Activated CD4-positive, alpha-beta T cell treated with anti-CD3 and anti-CD28 coated beads for 36 hours (primary cell): ENCODE measurements at regions not wholly inside any gene's neighbourhood (a gene's known extent, or its start where the extent isn't known, plus 50 kb on each side); places are given as distances from the start of the nearest gene placed in this dataset.

Experiments
- ATAC-seq: fragments of 200-7000 bp; cut with Tn5 transposase; one replicate; pipeline ENCODE4 v1.10.0; 2021; ENCODE audit warnings: mild to moderate bottlenecking, moderate library complexity
- CTCF ChIA-PET: fragments of 350-600 bp; sonication (Branson Sonifier 250); formaldehyde crosslinking; loops from one replicate; lab custom pipeline; 2021; ENCODE audit warnings: antibody characterized with exemption; lab: Charles Lee
- POLR2A ChIA-PET: fragments of 350-600 bp; sonication (Branson Sonifier 250); formaldehyde crosslinking; loops from one replicate; lab custom pipeline; 2021; ENCODE audit warnings: antibody characterized with exemption, inconsistent platforms; lab: Charles Lee
- DNase-seq: peaks from one replicate; pipeline ENCODE4 v3.0.0-alpha.2; 2020
- H3K27ac Mint-ChIP-seq: one replicate; pipeline ENCODE4 v1.8.0; 2021; ENCODE audit warnings: mixed read lengths
- H3K27me3 Mint-ChIP-seq: one replicate; pipeline ENCODE4 v1.8.0; 2021; ENCODE audit warnings: mixed read lengths
- H3K36me3 Mint-ChIP-seq: one replicate; pipeline ENCODE4 v1.8.0; 2021; ENCODE audit warnings: low read depth, mixed read lengths
- H3K4me1 Mint-ChIP-seq: one replicate; pipeline ENCODE4 v1.8.0; 2021; ENCODE audit warnings: mixed read lengths
- H3K4me3 Mint-ChIP-seq: one replicate; pipeline ENCODE4 v1.8.0; 2021; ENCODE audit warnings: mild to moderate bottlenecking, moderate library complexity, mixed read lengths
- H3K9me3 Mint-ChIP-seq: one replicate; pipeline ENCODE4 v1.8.0; 2021; ENCODE audit warnings: low read depth, mixed read lengths
- intact Hi-C, 2 experiments: fragments of 100-400 bp; cut with DNase I in 1 of 2; cut with micrococcal nuclease in 1 of 2; formaldehyde crosslinking; loops; one replicate each; pipeline versions ENCODE4 v1.14.2 to v1.15.1; 2022 to 2024; cut with DNase I, micrococcal nuclease

DNA sequence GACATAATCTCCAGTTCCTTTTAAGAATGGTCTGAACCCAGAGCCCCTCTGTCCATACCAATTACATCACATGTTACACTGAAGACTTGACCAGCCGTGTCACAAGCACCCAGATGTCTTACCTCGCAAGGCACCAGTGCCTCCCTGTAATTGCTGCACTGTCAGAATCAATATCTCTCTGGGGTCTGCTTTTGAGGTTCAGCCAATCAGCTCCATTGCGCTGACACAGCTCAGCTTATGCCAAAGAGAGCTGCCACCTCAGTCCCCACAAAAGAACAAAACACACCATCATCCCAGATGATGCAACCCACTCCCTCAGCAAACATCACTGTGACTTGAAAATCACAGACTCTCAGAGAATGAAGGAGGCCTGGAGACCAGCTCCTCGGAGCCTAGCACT lies 82.5 kb upstream of the SORBS2 start:
- intact Hi-C loops: no loop called here
- no peak overlapping the region for H3K4me3 Mint-ChIP-seq
- DNase-seq (no peak), ATAC-seq (no peak)
- ChIA-PET CTCF (no interaction called here), POLR2A (no interaction called here)
- H3K9me3 Mint-ChIP-seq: no peaks in the 10 kb centered on the region
- no peaks in the 10 kb centered on the region for H3K36me3 Mint-ChIP-seq
- peaks cover 2% of the 10 kb centered on the region for H3K27me3 Mint-ChIP-seq
- H3K4me1 Mint-ChIP-seq: no peaks in the 10 kb centered on the region
- H3K27ac Mint-ChIP-seq: no peak overlapping the region

GRCh38 chr4:185895351-185895750 lies 83.4 kb upstream of the SORBS2 start:
- no peaks in the 10 kb centered on the region for H3K4me1 Mint-ChIP-seq
- no peaks in the 10 kb centered on the region for H3K9me3 Mint-ChIP-seq
- no peak overlapping the region for H3K4me3 Mint-ChIP-seq
- DNase-seq: no peak
- no peak for ATAC-seq
- no peaks in the 10 kb centered on the region for H3K27me3 Mint-ChIP-seq
- intact Hi-C loops: no loop called here
- ChIA-PET POLR2A (no interaction called here), CTCF (no interaction called here)
- no peaks in the 10 kb centered on the region for H3K36me3 Mint-ChIP-seq
- H3K27ac Mint-ChIP-seq: no peak overlapping the region

- no peaks in the 10 kb centered on the region for H3K4me1 Mint-ChIP-seq
- ATAC-seq (no peak), DNase-seq (no peak)
- POLR2A ChIA-PET: no interaction called here
- H3K27me3 Mint-ChIP-seq: no peaks in the 10 kb centered on the region
- CTCF ChIA-PET: no interaction called here
- intact Hi-C loops: no loop called here
- H3K27ac Mint-ChIP-seq: no peak overlapping the region
- no peak overlapping the region for H3K4me3 Mint-ChIP-seq
- no peaks in the 10 kb centered on the region for H3K9me3 Mint-ChIP-seq
- H3K36me3 Mint-ChIP-seq: no peaks in the 10 kb centered on the region
Measured at GRCh38 chr4:185895866-185896265, 83.9 kb upstream of the SORBS2 start.

GRCh38 chr4:185896817-185897488 lies 85.0 kb upstream of the SORBS2 start:
- intact Hi-C loops: no loop called here
- Mint-ChIP-seq H3K4me1 (no peaks in the 10 kb centered on the region), H3K27ac (no peak overlapping the region), H3K4me3 (no peak overlapping the region), H3K27me3 (no peaks in the 10 kb centered on the region), H3K36me3 (no peaks in the 10 kb centered on the region), H3K9me3 (no peaks in the 10 kb centered on the region)
- no peak for ATAC-seq
- ChIA-PET POLR2A (interaction anchor here (0.6 kb wide), 2 partner anchors 272 to 300 kb away, joined by 4 to 8 read pairs; no protein-coding TSS in a partner anchor), CTCF (no interaction called here)
- no peak for DNase-seq

DNA sequence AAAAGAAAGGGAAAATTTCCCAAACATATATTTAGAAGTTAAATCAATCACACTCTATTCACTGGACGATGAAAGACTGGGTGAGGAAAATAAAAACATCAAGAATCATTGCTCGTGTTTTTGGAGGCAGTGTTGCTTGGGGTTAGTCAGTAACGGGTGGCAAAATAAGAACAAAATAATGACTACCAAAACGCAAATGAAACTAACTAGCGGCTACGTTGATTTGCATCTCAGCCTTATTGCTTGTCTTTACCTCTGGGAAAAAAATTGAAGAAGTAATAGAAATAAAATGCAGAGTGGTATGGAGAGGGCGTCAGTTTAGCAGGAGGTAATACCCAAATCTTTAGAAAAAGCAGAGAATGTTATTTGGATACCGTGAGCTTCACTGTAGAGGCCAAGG lies 86.4 kb upstream of the SORBS2 start:
- Mint-ChIP-seq H3K27ac (no peak overlapping the region), H3K9me3 (no peaks in the 10 kb centered on the region), H3K36me3 (no peaks in the 10 kb centered on the region), H3K4me3 (no peak overlapping the region), H3K4me1 (no peaks in the 10 kb centered on the region), H3K27me3 (no peaks in the 10 kb centered on the region)
- no peak for DNase-seq
- CTCF ChIA-PET: no interaction called here
- POLR2A ChIA-PET: no interaction called here
- no peak for ATAC-seq
- intact Hi-C loops: no loop called here

- intact Hi-C loops: no loop called here
- Mint-ChIP-seq H3K4me3 (no peak overlapping the region), H3K27me3 (no peaks in the 10 kb centered on the region), H3K4me1 (no peaks in the 10 kb centered on the region), H3K36me3 (no peaks in the 10 kb centered on the region), H3K27ac (no peak overlapping the region), H3K9me3 (no peaks in the 10 kb centered on the region)
- ATAC-seq: no peak
- DNase-seq: no peak
- ChIA-PET POLR2A (no interaction called here), CTCF (no interaction called here)
Measured at GRCh38 chr4:185899833-185900232, 87.8 kb upstream of the SORBS2 start.

- Mint-ChIP-seq H3K36me3 (no peaks in the 10 kb centered on the region), H3K27me3 (no peaks in the 10 kb centered on the region), H3K27ac (no peak overlapping the region), H3K4me3 (no peak overlapping the region), H3K4me1 (no peaks in the 10 kb centered on the region), H3K9me3 (no peaks in the 10 kb centered on the region)
- no peak for DNase-seq
- intact Hi-C loops: no loop called here
- ChIA-PET CTCF (interaction anchor here (0.7 kb wide), 1 partner anchor 359 kb away, joined by 3 read pairs; no protein-coding TSS in a partner anchor), POLR2A (no interaction called here)
- no peak for ATAC-seq
Measured at GRCh38 chr4:185902654-185903053, 90.7 kb upstream of the SORBS2 start.

DNA sequence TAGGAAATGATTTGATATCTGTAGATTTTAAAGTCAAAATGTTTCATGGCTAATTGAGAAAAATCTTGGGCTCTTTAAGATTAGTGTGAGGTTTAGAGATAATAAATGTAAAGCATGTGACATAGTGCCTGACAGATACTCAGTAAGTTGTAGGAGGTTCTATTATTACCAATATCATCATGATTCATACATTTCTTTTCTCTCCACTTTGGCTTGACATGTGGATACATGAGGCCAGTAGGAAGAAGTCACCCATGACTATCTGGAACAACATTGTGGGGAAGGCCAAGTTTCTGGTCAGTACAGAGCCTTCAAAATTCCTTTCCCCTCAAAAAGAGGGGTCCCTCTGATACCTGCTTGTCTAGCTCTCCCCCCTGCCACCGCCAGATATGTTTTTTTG lies 91.2 kb upstream of the SORBS2 start:
- ChIA-PET POLR2A (no interaction called here), CTCF (interaction anchor here (0.7 kb wide), 1 partner anchor 359 kb away, joined by 3 read pairs; no protein-coding TSS in a partner anchor)
- intact Hi-C loops: no loop called here
- no peak overlapping the region for H3K27ac Mint-ChIP-seq
- ATAC-seq (no peak), DNase-seq (no peak)
- no peaks in the 10 kb centered on the region for H3K4me1 Mint-ChIP-seq
- no peak overlapping the region for H3K4me3 Mint-ChIP-seq
- H3K36me3 Mint-ChIP-seq: no peaks in the 10 kb centered on the region
- H3K9me3 Mint-ChIP-seq: no peaks in the 10 kb centered on the region
- no peaks in the 10 kb centered on the region for H3K27me3 Mint-ChIP-seq

DNA sequence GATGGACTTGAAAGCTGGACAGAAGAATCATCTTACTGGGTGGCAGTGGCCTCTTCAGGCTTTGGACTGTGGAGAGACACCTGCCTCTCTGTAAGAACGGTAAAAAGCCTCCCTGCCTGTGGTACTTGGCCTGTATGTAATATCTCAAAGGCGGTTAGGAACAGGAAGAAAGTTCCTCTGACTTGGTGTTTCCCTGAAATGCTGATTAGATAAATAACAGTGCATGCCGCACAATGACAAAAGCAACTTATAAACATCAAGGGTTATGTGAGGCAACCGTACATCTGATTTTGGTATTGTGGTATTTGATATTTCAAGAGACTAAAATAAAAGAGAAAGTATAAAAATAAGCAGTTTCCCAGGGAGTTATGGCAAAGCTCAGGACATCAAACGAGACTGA lies 92.4 kb upstream of the SORBS2 start:
- ChIA-PET POLR2A (no interaction called here), CTCF (no interaction called here)
- H3K27ac Mint-ChIP-seq: no peak overlapping the region
- intact Hi-C loops: no loop called here
- DNase-seq: no peak
- H3K27me3 Mint-ChIP-seq: no peaks in the 10 kb centered on the region
- H3K9me3 Mint-ChIP-seq: no peaks in the 10 kb centered on the region
- H3K4me3 Mint-ChIP-seq: no peak overlapping the region
- ATAC-seq: no peak
- no peaks in the 10 kb centered on the region for H3K36me3 Mint-ChIP-seq
- H3K4me1 Mint-ChIP-seq: no peaks in the 10 kb centered on the region

DNA sequence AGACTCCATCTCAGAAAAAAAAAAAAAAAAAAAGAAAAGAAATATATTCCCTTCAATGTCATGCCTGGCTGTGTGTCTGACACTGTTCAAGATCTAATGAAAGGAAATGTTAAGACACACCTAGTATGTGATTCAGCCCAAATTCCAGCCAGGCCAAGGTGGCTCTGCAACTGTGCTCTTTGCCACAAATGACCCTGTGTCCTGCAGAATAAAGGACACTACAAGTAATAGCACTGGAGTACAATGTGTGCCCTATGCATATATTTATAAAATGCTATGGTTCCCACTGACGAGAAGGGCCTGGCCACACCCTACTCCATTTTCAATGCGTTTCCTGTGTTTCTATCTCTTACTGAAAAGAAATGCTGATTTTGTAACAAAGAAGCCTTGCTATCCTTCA lies 98.0 kb upstream of the SORBS2 start:
- no peaks in the 10 kb centered on the region for H3K4me1 Mint-ChIP-seq
- H3K36me3 Mint-ChIP-seq: no peaks in the 10 kb centered on the region
- no peak overlapping the region for H3K4me3 Mint-ChIP-seq
- CTCF ChIA-PET: no interaction called here
- H3K9me3 Mint-ChIP-seq: no peaks in the 10 kb centered on the region
- DNase-seq (no peak), ATAC-seq (no peak)
- H3K27ac Mint-ChIP-seq: no peak overlapping the region
- POLR2A ChIA-PET: no interaction called here
- intact Hi-C loops: no loop called here
- H3K27me3 Mint-ChIP-seq: no peaks in the 10 kb centered on the region

GRCh38 chr4:185911556-185912064 lies 99.6 kb upstream of the SORBS2 start:
- Mint-ChIP-seq H3K9me3 (no peaks in the 10 kb centered on the region), H3K4me1 (no peaks in the 10 kb centered on the region), H3K4me3 (no peak overlapping the region), H3K27ac (no peak overlapping the region), H3K27me3 (peaks cover 2% of the 10 kb centered on the region), H3K36me3 (no peaks in the 10 kb centered on the region)
- CTCF ChIA-PET: no interaction called here
- POLR2A ChIA-PET: no interaction called here
- no peak for DNase-seq
- no peak for ATAC-seq
- intact Hi-C loops: no loop called here

- no peak overlapping the region for H3K4me3 Mint-ChIP-seq
- intact Hi-C loops: no loop called here
- no peaks in the 10 kb centered on the region for H3K4me1 Mint-ChIP-seq
- ChIA-PET POLR2A (no interaction called here), CTCF (no interaction called here)
- no peak for DNase-seq
- no peak overlapping the region for H3K27ac Mint-ChIP-seq
- no peaks in the 10 kb centered on the region for H3K36me3 Mint-ChIP-seq
- ATAC-seq: no peak
- peaks cover 4% of the 10 kb centered on the region for H3K27me3 Mint-ChIP-seq
- H3K9me3 Mint-ChIP-seq: no peaks in the 10 kb centered on the region
Measured at GRCh38 chr4:185912779-185913178, 100.8 kb upstream of the SORBS2 start.
